ENCODE measurements at regions not wholly inside any gene's neighbourhood (a gene's known extent, or its start where the extent isn't known, plus 50 kb on each side); places are given as distances from the start of the nearest gene placed in this dataset.

GRCh38 chr9:108780942-108781734, 74.6 kb downstream of the ACTL7B start:
- Mint-ChIP-seq H3K4me3 (ENCODE audit: low read depth, unreplicated experiment) (no peak overlapping the region), H3K9me3 (ENCODE audit: low read depth, unreplicated experiment) (no peaks in the 10 kb centered on the region), H3K27ac (ENCODE audit: unreplicated experiment) (no peak overlapping the region), H3K4me1 (ENCODE audit: low read depth, unreplicated experiment) (peaks cover 35% of the 10 kb centered on the region), H3K36me3 (ENCODE audit: insufficient read depth, unreplicated experiment) (peaks cover 8% of the 10 kb centered on the region), H3K27me3 (ENCODE audit: unreplicated experiment) (peaks cover 17% of the 10 kb centered on the region)
- DNase-seq = no peak
- CTCF ChIA-PET = no interaction called here
- intact Hi-C loops (cut with micrococcal nuclease; ENCODE audit: unreplicated experiment) = no loop called here
- BruUV-seq (replicated peaks) = no TSS peak
- TF ChIP-seq CTCF (IDR thresholded peaks at IDR 0.05; ENCODE audit: unreplicated experiment) = no peak

GRCh38 chr9:108779551-108780325, 76.0 kb downstream of the ACTL7B start:
- no peak for TF ChIP-seq CTCF (IDR thresholded peaks at IDR 0.05; ENCODE audit: unreplicated experiment)
- peak overlapping the region; percentile 60 for H3K27ac Mint-ChIP-seq (ENCODE audit: unreplicated experiment)
- DNase-seq = no peak
- CTCF ChIA-PET = interaction anchor here (1.0 kb wide), 1 partner anchor 34 kb away, joined by 4 read pairs; no protein-coding TSS in a partner anchor
- no peaks in the 10 kb centered on the region for H3K9me3 Mint-ChIP-seq (ENCODE audit: low read depth, unreplicated experiment)
- no TSS peak for BruUV-seq (replicated peaks)
- H3K4me1 Mint-ChIP-seq (ENCODE audit: low read depth, unreplicated experiment) = peaks cover 39% of the 10 kb centered on the region
- no peak overlapping the region for H3K4me3 Mint-ChIP-seq (ENCODE audit: low read depth, unreplicated experiment)
- H3K36me3 Mint-ChIP-seq (ENCODE audit: insufficient read depth, unreplicated experiment) = peaks cover 8% of the 10 kb centered on the region
- H3K27me3 Mint-ChIP-seq (ENCODE audit: unreplicated experiment) = peaks cover 31% of the 10 kb centered on the region
- intact Hi-C loops (cut with micrococcal nuclease; ENCODE audit: unreplicated experiment) = no loop called here

- peaks cover 39% of the 10 kb centered on the region for H3K4me1 Mint-ChIP-seq (ENCODE audit: low read depth, unreplicated experiment)
- no TSS peak for BruUV-seq (replicated peaks)
Measured at GRCh38 chr9:108776920-108777639, 78.7 kb downstream of the ACTL7B start.

More at GRCh38 chr9:108776920-108777639, 78.7 kb downstream of the ACTL7B start:
- peak overlapping the region; percentile 54 for H3K27ac Mint-ChIP-seq (ENCODE audit: unreplicated experiment)
- peaks cover 8% of the 10 kb centered on the region for H3K36me3 Mint-ChIP-seq (ENCODE audit: insufficient read depth, unreplicated experiment)
- H3K9me3 Mint-ChIP-seq (ENCODE audit: low read depth, unreplicated experiment) = no peaks in the 10 kb centered on the region
- CTCF ChIA-PET = interaction anchor here (0.6 to 1.0 kb wide), 2 partner anchors 37 to 363 kb away, joined by 3 to 6 read pairs; no protein-coding TSS in a partner anchor
- no peak for TF ChIP-seq CTCF (IDR thresholded peaks at IDR 0.05; ENCODE audit: unreplicated experiment)
- DNase-seq = peak; percentile 63
- peaks cover 24% of the 10 kb centered on the region for H3K27me3 Mint-ChIP-seq (ENCODE audit: unreplicated experiment)
- intact Hi-C loops (cut with micrococcal nuclease; ENCODE audit: unreplicated experiment) = loop anchor here (1.0 kb wide), 1 partner anchor 36 kb away; no protein-coding TSS in a partner anchor
- no peak overlapping the region for H3K4me3 Mint-ChIP-seq (ENCODE audit: low read depth, unreplicated experiment)
